B cell (primary cell): ENCODE measurements at regions not wholly inside any gene's neighbourhood (a gene's known extent, or its start where the extent isn't known, plus 50 kb on each side); places are given as distances from the start of the nearest gene placed in this dataset.
"Not testable (repeated sequence)": the region's sequence is repeated elsewhere in the genome, so short reads cannot be mapped to it uniquely, and the experiment has no call there.

ENCODE experiments used
- ATAC-seq: fragments of 200-7000 bp; cut with Tn5 transposase; one replicate; pipeline ENCODE4 v1.10.0; 2021; ENCODE audit warnings: low read depth, mild to moderate bottlenecking, moderate number of reproducible peaks, moderate library complexity
- CTCF ChIA-PET: fragments of 350-600 bp; sonication (Branson Sonifier 250); formaldehyde crosslinking; loops from one replicate; lab custom pipeline; 2021; ENCODE audit warnings: antibody characterized with exemption, inconsistent platforms; lab: Charles Lee
- POLR2A ChIA-PET: fragments of 350-600 bp; sonication (Branson Sonifier 250); formaldehyde crosslinking; loops from one replicate; lab custom pipeline; 2021; ENCODE audit warnings: antibody characterized with exemption; lab: Charles Lee
- DNase-seq: peaks from one replicate; pipeline ENCODE4 v3.0.0; 2013
- H2AFZ ChIP-seq: 2 replicates; pipeline ENCODE4 v1.6.1; 2012; ENCODE audit warnings: mild to moderate bottlenecking, low read depth, low read length; ENCODE audit not compliant: insufficient read depth, poor library complexity, severe bottlenecking
- H3K27ac ChIP-seq, 2 donors: 1 replicate in 1 of 2; 2 replicates in 1 of 2; pipeline ENCODE4 v1.5.1; 2012 to 2013; ENCODE audit warnings: low read length in 2 of 2, mild to moderate bottlenecking in 2 of 2, moderate library complexity in 1 of 2
- H3K27me3 ChIP-seq, 4 experiments: fragments of 200-600 bp in 1 of 4; sonication (generic) in 1 of 4; replicated peaks in 1 of 4; 1 replicate in 2 of 4; 2 replicates in 2 of 4; pipeline versions ENCODE4 v1.6.1 to v1.7.0; 2013 to 2016; ENCODE audit warnings: low read length in 3 of 4, mild to moderate bottlenecking in 2 of 4, mixed read lengths in 1 of 4, moderate library complexity in 1 of 4; ENCODE audit not compliant: insufficient read depth in 4 of 4, control insufficient read depth in 3 of 4; ENCODE audit errors: control extremely low read depth in 1 of 4
- H3K36me3 ChIP-seq, 2 experiments: replicated peaks in 1 of 2; 1 replicate in 1 of 2; 2 replicates in 1 of 2; pipeline versions ENCODE4 v1.6.1 to v1.7.1; 2013; ENCODE audit warnings: low read length in 1 of 2; ENCODE audit not compliant: insufficient read depth in 2 of 2, control insufficient read depth in 1 of 2; ENCODE audit errors: control extremely low read depth in 1 of 2, extremely low read depth in 1 of 2
- H3K4me1 ChIP-seq, 2 donors: fragments of 200-600 bp in 1 of 2; sonication (generic) in 1 of 2; 1 replicate in 1 of 2; 2 replicates in 1 of 2; pipeline versions ENCODE4 v1.5.1 to v1.6.1; 2013 to 2017; ENCODE audit warnings: low read length in 2 of 2; ENCODE audit not compliant: control insufficient read depth in 2 of 2, insufficient read depth in 2 of 2
- H3K4me2 ChIP-seq: replicated peaks from 2 replicates; pipeline ENCODE3; 2012; ENCODE audit warnings: mild to moderate bottlenecking, low read depth, low read length; ENCODE audit not compliant: poor library complexity, severe bottlenecking
- H3K4me3 ChIP-seq, 5 experiments: fragments of 200-600 bp in 1 of 5; sonication (generic) in 1 of 5; 1 replicate in 3 of 5; 2 replicates in 2 of 5; pipeline versions ENCODE4 v1.5.1 to v1.7.0; 2011 to 2016; ENCODE audit warnings: low read length in 4 of 5, mild to moderate bottlenecking in 4 of 5, low read depth in 2 of 5, control low read depth in 1 of 5, moderate library complexity in 1 of 5; ENCODE audit not compliant: insufficient read depth in 1 of 5; ENCODE audit errors: control extremely low read depth in 1 of 5, extremely low read depth in 1 of 5
- H3K79me2 ChIP-seq: fragments of 200-600 bp; sonication (generic); one replicate; pipeline ENCODE4 v1.6.0; 2016; ENCODE audit warnings: low read length; ENCODE audit not compliant: control insufficient read depth, insufficient read depth
- H3K9ac ChIP-seq: fragments of 200-600 bp; sonication (generic); 2 replicates; pipeline ENCODE4 v1.6.1; 2017; ENCODE audit warnings: mild to moderate bottlenecking, low read length, moderate library complexity
- H3K9me3 ChIP-seq, 3 donors: one replicate each; pipeline versions ENCODE4 v1.6.1 to v1.7.1; 2013; ENCODE audit warnings: low read length in 2 of 3; ENCODE audit not compliant: control insufficient read depth in 2 of 3, insufficient read depth in 1 of 3; ENCODE audit errors: control extremely low read depth in 1 of 3
- H4K20me1 ChIP-seq: 2 replicates; pipeline ENCODE4 v1.6.0; 2012; ENCODE audit warnings: mild to moderate bottlenecking, low read length; ENCODE audit not compliant: insufficient read depth, control insufficient read depth, poor library complexity, severe bottlenecking
- H3K27ac Mint-ChIP-seq: one replicate; pipeline ENCODE4 v1.8.0; 2021; ENCODE audit warnings: mixed read lengths
- H3K27me3 Mint-ChIP-seq: one replicate; pipeline ENCODE4 v1.8.0; 2021; ENCODE audit warnings: mixed read lengths
- H3K4me1 Mint-ChIP-seq: one replicate; pipeline ENCODE4 v1.8.0; 2021; ENCODE audit warnings: mixed read lengths
- H3K4me3 Mint-ChIP-seq: one replicate; pipeline ENCODE4 v1.8.0; 2021; ENCODE audit warnings: mixed read lengths
- H3K9me3 Mint-ChIP-seq: one replicate; pipeline ENCODE4 v1.8.0; 2022; ENCODE audit warnings: mixed read lengths; ENCODE audit not compliant: insufficient read depth
- WGBS: methylation state at CpG from one replicate; pipeline ENCODE4 v1.1.5; 2013; ENCODE audit warnings: missing lambda C conversion rate; ENCODE audit not compliant: insufficient coverage; 5-methylcytosine and 5-hydroxymethylcytosine counted together
- intact Hi-C: fragments of 100-400 bp; cut with micrococcal nuclease; formaldehyde crosslinking; loops from one replicate; pipeline ENCODE4 v1.10.0; 2022

DNA sequence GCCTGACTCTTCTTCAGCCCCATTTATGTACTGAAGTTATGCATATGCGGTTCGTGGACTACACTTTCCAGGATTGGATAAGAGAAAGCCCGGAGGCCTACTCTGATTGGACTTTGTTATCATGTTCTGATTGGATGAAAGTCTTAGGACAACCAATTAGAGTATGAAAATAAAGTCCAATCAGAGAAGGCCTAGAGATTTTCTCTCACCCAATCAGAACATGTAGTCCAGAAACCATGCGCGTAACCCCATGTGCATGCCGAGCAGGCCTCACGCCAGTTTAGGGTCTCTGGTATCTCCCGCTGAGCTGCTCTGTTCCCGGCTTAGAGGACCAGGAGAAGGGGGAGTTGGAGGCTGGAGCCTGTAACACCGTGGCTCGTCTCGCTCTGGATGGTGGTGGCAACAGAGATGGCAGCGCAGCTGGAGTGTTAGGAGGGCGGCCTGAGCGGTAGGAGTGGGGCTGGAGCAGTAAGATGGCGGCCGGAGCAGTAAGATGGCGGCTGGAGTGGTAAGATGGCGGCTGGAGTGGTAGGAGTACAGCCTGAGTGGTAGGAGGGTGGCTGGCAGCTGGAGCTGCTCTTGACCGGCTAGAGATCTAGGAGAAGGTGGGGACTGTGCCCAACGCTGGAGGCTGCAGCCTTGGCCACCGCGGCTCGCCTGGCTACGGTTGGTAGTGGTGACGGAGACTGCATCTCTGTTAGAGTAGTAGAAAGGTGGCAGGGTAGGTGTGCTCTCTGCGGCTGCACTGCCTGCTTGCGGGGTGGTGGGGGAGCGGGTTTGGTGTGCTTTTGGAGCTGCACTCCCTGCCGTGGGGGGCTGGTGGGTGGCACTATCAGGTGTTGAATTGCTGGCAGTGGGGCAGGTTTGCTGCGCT is 107.9 kb upstream of the TPTE start:
- H2AFZ ChIP-seq, H3K9me3 Mint-ChIP-seq, H3K4me1 Mint-ChIP-seq, POLR2A ChIA-PET, H3K36me3 ChIP-seq, H3K4me3 ChIP-seq, H3K79me2 ChIP-seq, CTCF ChIA-PET, H3K9ac ChIP-seq, H3K27ac ChIP-seq, H3K27ac Mint-ChIP-seq, H3K4me1 ChIP-seq, H3K27me3 Mint-ChIP-seq, DNase-seq, ATAC-seq, H3K4me3 Mint-ChIP-seq, H3K4me2 ChIP-seq, intact Hi-C loops, H4K20me1 ChIP-seq, H3K27me3 ChIP-seq: not testable (repeated sequence)
- peaks cover 0 to 49% (median 3%) of the 10 kb centered on the region in 3 donors for H3K9me3 ChIP-seq
- WGBS = 88% methylated on average over 31 of the region's 31 CpGs

DNA sequence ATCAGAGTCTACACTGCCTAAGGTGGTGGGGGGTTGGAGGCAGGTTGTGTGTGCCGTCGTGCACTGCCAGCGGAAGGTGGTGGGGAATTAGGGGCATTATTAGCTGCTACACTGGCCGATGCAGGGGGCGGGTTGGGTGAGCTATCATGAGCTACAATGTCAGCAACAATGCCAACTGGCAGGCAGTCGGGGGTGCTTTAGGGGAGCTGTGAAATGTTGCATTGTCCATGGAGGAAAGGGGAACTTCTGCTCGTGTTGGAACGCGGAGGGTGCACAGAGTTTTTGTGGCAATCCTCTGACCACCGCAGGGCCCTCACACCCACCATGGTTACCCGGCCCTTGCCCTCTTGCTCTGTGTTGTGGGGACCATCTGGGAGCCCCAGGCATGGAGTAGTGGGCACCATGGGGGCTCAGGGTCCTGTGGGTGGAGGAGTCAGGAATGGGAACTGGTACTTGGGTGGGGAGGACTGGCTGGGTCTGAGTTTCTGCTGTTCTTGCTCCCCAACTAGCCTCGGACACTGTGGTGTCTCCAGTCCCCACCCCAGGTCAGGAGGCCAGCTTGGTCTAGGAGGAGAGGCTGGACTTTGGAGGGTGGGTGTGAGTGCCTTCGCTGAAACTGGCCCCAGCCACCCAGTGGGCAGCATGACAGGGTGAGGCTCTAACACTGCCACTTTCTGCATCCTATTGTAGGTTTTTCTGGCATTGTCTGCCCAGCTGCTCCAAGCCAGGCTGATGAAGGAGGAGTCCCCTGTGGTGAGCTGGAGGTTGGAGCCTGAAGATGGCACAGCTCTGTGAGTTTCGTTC is 107.1 kb upstream of the TPTE start:
- CTCF ChIA-PET, DNase-seq, intact Hi-C loops, H3K9me3 Mint-ChIP-seq, H3K27ac Mint-ChIP-seq, H3K4me2 ChIP-seq, H3K27me3 ChIP-seq, H3K9ac ChIP-seq, H3K27me3 Mint-ChIP-seq, H3K4me1 ChIP-seq, H3K4me3 Mint-ChIP-seq, H4K20me1 ChIP-seq, H2AFZ ChIP-seq, POLR2A ChIA-PET, ATAC-seq, H3K4me3 ChIP-seq, H3K4me1 Mint-ChIP-seq, H3K36me3 ChIP-seq, H3K27ac ChIP-seq, H3K79me2 ChIP-seq: not testable (repeated sequence)
- WGBS = 89% methylated on average over 13 of the region's 14 CpGs
- peaks cover 3 to 49% (median 3%) of the 10 kb centered on the region in 3 donors for H3K9me3 ChIP-seq

DNA sequence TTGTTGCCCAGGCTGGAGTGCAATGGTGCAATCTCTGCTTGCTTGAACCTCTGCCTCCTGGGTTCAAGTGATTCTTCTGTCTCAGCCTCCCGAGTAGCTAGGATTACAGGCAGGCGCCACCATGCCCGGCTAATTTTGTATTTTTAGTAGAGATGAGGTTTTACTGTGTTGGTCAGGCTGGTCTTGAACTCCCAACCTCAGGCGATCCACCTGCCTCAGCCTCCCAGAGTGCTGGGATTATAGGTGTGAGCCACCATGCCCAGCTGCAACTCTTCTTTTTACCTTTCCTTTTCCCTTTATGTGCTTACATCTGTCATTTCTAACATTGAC is 106.5 kb upstream of the TPTE start:
- WGBS = 75% methylated on average over 1 of the region's 4 CpGs
- H3K4me1 ChIP-seq, DNase-seq, H3K4me1 Mint-ChIP-seq, H3K36me3 ChIP-seq, ATAC-seq, H3K27me3 Mint-ChIP-seq, H3K9me3 Mint-ChIP-seq, H2AFZ ChIP-seq, CTCF ChIA-PET, H3K9ac ChIP-seq, POLR2A ChIA-PET, H3K4me3 Mint-ChIP-seq, H3K27me3 ChIP-seq, H3K4me2 ChIP-seq, H3K27ac Mint-ChIP-seq, H3K79me2 ChIP-seq, H3K4me3 ChIP-seq, H3K27ac ChIP-seq, H4K20me1 ChIP-seq, intact Hi-C loops: not testable (repeated sequence)
- peaks cover 3 to 53% (median 3%) of the 10 kb centered on the region in 3 donors for H3K9me3 ChIP-seq

DNA sequence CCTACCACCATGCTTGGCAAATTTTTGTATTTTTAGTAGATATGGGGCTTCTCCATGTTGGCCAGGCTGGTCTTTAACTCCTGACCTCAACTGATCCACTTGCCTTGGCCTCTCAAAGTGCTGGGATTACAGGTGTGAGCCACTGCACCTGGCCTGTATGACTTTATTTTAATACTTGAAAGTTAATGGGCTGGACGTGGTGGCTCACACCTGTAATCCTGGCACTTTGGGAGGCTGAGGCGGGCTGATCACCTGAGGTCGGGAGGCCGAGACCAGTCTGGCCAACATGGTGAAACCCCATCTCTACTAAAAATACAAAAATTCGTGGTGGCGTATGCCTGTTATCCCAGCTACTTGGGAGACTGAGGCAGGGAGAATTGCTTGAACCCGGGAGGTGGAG is 105.9 kb upstream of the TPTE start:
- intact Hi-C loops, H2AFZ ChIP-seq, H3K27me3 ChIP-seq, H3K9me3 Mint-ChIP-seq, H3K4me1 Mint-ChIP-seq, H3K36me3 ChIP-seq, H3K27ac ChIP-seq, POLR2A ChIA-PET, DNase-seq, H3K9ac ChIP-seq, CTCF ChIA-PET, H3K4me2 ChIP-seq, H3K27me3 Mint-ChIP-seq, H4K20me1 ChIP-seq, H3K79me2 ChIP-seq, H3K4me3 Mint-ChIP-seq, ATAC-seq, H3K4me1 ChIP-seq, H3K4me3 ChIP-seq, H3K27ac Mint-ChIP-seq: not testable (repeated sequence)
- WGBS = 69% methylated on average over 7 of the region's 7 CpGs
- peaks cover 3 to 59% (median 3%) of the 10 kb centered on the region in 3 donors for H3K9me3 ChIP-seq
